DOHH2 (cell line): ENCODE measurements at regions not wholly inside any gene's neighbourhood (a gene's known extent, or its start where the extent isn't known, plus 50 kb on each side); places are given as distances from the start of the nearest gene placed in this dataset.

ENCODE experiments used
- CTCF ChIP-seq: fragments of 200-600 bp; sonication (generic); IDR thresholded peaks from one replicate; pipeline ENCODE4 v1.5.1; 2014; ENCODE audit warnings: antibody characterized with exemption, mild to moderate bottlenecking, low read depth, low read length; ENCODE audit not compliant: poor library complexity, severe bottlenecking
- EZH2phosphoT487 ChIP-seq: fragments of 200-600 bp; sonication (generic); IDR thresholded peaks from 2 replicates; pipeline ENCODE4 v1.6.1; 2017; ENCODE audit warnings: borderline replicate concordance, mild to moderate bottlenecking, antibody characterized with exemption, low read length, moderate library complexity, mixed read lengths

- TF ChIP-seq CTCF = no peak
- TF ChIP-seq EZH2phosphoT487 = no peak
These were observed 312.5 kb downstream of the MAF start for GRCh38 chr16:79288066-79288465.
